Testis (tissue), 2 donors: ENCODE measurements at regions not wholly inside any gene's neighbourhood (a gene's known extent, or its start where the extent isn't known, plus 50 kb on each side); places are given as distances from the start of the nearest gene placed in this dataset.

ENCODE experiments used
- DNase-seq: peaks from one replicate; pipeline ENCODE4 v3.0.0-alpha.2; 2019
- H3K27ac ChIP-seq, 2 donors: fragments of 200-600 bp; sonication (generic); one replicate each; pipeline ENCODE4 v1.5.1; 2019
- H3K27me3 ChIP-seq: fragments of 200-600 bp; sonication (generic); one replicate; pipeline ENCODE4 v1.5.1; 2019
- H3K36me3 ChIP-seq: fragments of 200-600 bp; sonication (generic); one replicate; pipeline ENCODE4 v1.5.1; 2017; ENCODE audit warnings: low read depth; ENCODE audit errors: missing control alignments
- H3K4me1 ChIP-seq: fragments of 200-600 bp; sonication (generic); one replicate; pipeline ENCODE4 v1.5.1; 2019
- H3K4me3 ChIP-seq, 2 donors: fragments of 200-600 bp; sonication (generic); one replicate each; pipeline ENCODE4 v1.5.1; 2017 to 2019
- H3K9me3 ChIP-seq: fragments of 200-600 bp; sonication (generic); one replicate; pipeline ENCODE4 v1.5.1; 2017
- POLR2A ChIP-seq: fragments of 450-650 bp; IDR thresholded peaks from one replicate; pipeline ENCODE4 v1.6.1; 2017; ENCODE audit warnings: antibody characterized with exemption, mild to moderate bottlenecking, moderate library complexity
- WGBS, 2 donors: methylation state at CpG; one replicate each; pipeline ENCODE4 v1.1.5; 2018; 5-methylcytosine and 5-hydroxymethylcytosine counted together
- intact Hi-C: fragments of 100-400 bp; cut with DNase I; formaldehyde crosslinking; loops from one replicate; pipeline ENCODE4 v1.15.1; 2023; ENCODE audit warnings: low total_unique reads
- TF ChIP-seq, protein P1 (sequence below), 3 experiments: fragments of 450-650 bp in 2 of 3; fragments of 200-600 bp in 1 of 3; sonication (generic) in 1 of 3; IDR thresholded peaks; one replicate each; pipeline ENCODE4 v1.5.1; 2016 to 2019; ENCODE audit warnings: antibody characterized with exemption in 3 of 3, mild to moderate bottlenecking in 2 of 3, moderate library complexity in 1 of 3

DNA sequence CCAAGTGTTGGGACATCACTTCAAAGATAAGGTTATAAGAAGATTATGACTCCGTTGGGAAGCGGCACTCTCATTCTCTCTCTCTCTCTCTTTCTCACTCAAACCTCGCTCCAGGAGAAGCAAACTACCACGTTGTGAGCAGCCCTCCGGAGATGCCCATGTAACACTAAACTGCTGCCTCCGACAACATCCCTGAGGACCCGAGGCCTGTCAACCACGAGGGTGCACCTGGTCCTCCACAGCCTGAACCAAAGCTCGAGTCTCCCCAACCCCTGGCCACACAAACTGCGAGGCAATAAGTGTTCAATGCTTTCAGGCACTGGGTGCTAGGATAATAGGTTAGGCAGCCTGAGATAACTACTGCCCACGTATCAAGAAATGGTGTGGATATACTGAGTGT, 654.5 kb upstream of the ID2 start:
- intact Hi-C loops, result no loop called here
- no peak overlapping the region for H3K4me3 ChIP-seq
- H3K27ac ChIP-seq, result no peak overlapping the region
- H3K9me3 ChIP-seq, result no peaks in the 10 kb centered on the region
- no peaks in the 10 kb centered on the region for H3K36me3 ChIP-seq
- H3K4me1 ChIP-seq, result no peaks in the 10 kb centered on the region
- DNase-seq, result no peak
- TF ChIP-seq POLR2A, result no peak
- TF ChIP-seq, protein P1, sequence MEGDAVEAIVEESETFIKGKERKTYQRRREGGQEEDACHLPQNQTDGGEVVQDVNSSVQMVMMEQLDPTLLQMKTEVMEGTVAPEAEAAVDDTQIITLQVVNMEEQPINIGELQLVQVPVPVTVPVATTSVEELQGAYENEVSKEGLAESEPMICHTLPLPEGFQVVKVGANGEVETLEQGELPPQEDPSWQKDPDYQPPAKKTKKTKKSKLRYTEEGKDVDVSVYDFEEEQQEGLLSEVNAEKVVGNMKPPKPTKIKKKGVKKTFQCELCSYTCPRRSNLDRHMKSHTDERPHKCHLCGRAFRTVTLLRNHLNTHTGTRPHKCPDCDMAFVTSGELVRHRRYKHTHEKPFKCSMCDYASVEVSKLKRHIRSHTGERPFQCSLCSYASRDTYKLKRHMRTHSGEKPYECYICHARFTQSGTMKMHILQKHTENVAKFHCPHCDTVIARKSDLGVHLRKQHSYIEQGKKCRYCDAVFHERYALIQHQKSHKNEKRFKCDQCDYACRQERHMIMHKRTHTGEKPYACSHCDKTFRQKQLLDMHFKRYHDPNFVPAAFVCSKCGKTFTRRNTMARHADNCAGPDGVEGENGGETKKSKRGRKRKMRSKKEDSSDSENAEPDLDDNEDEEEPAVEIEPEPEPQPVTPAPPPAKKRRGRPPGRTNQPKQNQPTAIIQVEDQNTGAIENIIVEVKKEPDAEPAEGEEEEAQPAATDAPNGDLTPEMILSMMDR (IDR thresholded peaks at IDR 0.05), result no peak
- H3K27me3 ChIP-seq, result no peaks in the 10 kb centered on the region
- 91 to 93% methylated on average over 11 of the region's 11 CpGs for WGBS, 2 donors

DNA sequence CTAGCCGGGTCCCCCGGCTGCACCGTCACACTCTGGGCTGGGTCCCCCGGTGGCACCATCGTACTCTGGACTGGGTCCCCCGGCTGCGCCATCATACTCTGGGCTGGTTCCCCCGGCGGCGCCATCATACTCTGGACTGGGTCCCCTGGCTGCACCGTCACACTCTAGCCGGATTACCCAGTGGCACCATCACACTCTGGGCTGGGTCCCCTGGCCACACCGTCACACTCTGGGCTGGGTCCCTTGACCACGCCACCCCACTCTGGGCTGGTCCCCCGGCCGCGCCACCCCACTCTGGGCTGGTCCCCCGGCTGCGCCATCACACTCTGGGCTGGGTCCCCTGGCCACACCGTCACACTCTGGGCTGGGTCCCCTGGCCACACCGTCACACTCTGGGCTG, 653.8 kb upstream of the ID2 start:
- Histone ChIP-seq H3K9me3 (no peaks in the 10 kb centered on the region), H3K36me3 (no peaks in the 10 kb centered on the region), H3K4me1 (no peaks in the 10 kb centered on the region), H3K4me3 (no peak overlapping the region), H3K27ac (no peak overlapping the region), H3K27me3 (no peaks in the 10 kb centered on the region)
- no peak for TF ChIP-seq POLR2A
- TF ChIP-seq, protein P1 (IDR thresholded peaks at IDR 0.05), result no peak
- intact Hi-C loops, result no loop called here
- DNase-seq, result no peak
- 93 to 95% methylated on average over 11 to 21 of the region's 21 CpGs for WGBS, 2 donors

DNA sequence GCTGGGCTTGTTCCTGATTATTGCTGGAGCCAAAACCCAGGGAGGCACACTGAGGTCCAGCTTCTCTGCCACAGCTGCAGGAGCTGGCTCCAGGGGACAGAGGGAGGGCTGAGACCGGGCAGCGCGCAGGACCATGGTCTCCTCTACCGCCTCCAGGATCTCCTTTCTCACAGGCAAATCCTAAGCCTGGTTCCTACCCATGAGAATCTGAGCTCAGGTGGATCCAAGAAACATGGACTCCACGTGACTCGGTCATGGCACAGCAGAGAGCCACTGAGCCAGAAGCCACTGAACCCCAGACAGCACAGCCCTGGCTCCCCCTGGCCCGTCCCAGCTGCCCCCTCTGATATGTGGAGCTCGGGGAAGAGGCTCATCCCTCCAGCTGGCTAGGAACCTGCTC, 653.4 kb upstream of the ID2 start:
- no peak for DNase-seq
- H3K36me3 ChIP-seq, result no peaks in the 10 kb centered on the region
- no peak overlapping the region for H3K4me3 ChIP-seq
- no peaks in the 10 kb centered on the region for H3K27me3 ChIP-seq
- WGBS, 2 donors, result 83 to 95% methylated on average over 7 to 8 of the region's 8 CpGs
- H3K4me1 ChIP-seq, result no peaks in the 10 kb centered on the region
- no peak for TF ChIP-seq POLR2A
- TF ChIP-seq, protein P1 (IDR thresholded peaks at IDR 0.05), result no peak
- H3K27ac ChIP-seq, result no peak overlapping the region
- intact Hi-C loops, result no loop called here
- no peaks in the 10 kb centered on the region for H3K9me3 ChIP-seq

DNA sequence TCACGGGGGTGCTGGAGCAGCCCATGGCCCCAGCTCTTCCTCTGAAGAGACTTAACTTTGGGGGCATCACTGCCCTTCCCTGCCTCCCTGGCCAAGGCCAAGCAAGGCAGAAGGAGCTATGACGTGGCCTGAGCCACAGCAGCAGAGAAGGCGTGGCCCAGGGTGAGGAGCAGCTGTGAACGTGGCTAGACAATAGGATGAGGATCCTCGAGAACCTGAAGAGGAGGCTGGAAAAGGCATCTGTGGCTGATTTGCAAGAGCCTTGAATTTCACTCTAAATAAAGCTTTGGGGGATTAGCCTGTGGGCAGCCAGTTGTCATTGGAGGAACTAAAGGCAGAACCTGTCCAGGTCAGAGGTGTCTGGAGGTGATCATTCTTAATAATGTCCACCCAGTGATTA, 652.9 kb upstream of the ID2 start:
- no peaks in the 10 kb centered on the region for H3K4me1 ChIP-seq
- intact Hi-C loops, result no loop called here
- DNase-seq, result no peak
- H3K4me3 ChIP-seq, result no peak overlapping the region
- no peak for TF ChIP-seq POLR2A
- TF ChIP-seq, protein P1 (IDR thresholded peaks at IDR 0.05), result no peak
- no peaks in the 10 kb centered on the region for H3K9me3 ChIP-seq
- no peaks in the 10 kb centered on the region for H3K36me3 ChIP-seq
- no peak overlapping the region for H3K27ac ChIP-seq
- 82 to 89% methylated on average over 5 of the region's 5 CpGs for WGBS, 2 donors
- no peaks in the 10 kb centered on the region for H3K27me3 ChIP-seq

DNA sequence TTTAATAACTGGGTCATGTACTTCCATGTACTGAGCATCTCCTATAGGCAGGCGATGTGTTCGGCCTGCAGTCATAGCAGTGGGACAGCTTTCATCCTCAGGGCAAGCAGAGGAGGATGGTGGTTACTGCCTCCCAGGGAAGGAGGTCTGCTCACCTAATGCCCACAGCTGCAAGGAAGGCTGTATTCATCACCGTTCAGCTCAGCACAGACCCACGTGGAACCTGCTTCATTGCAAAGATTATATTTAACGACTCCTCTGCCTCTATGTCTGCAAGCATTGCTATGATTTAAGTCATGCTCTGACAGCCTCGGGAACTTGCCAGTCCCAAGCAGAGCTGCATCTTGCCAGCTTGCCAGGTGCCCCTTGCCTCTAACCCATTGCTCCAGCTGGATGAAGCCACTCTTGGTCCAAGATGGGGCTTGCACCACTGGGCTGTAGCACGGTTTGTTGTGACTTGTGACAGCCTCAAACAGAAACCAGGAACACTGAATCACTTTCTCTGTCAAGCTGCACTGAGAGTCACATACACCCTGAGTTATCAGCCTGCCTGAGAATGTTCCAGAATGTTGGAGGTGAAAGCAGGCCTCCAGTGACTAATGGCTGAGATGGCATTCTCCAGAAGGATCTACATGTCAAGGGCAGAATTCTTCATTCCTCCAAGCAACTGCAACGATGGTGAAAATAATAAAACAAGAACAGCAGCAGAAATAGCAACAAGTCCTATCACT, 651.1 kb upstream of the ID2 start:
- intact Hi-C loops, result no loop called here
- no peak for DNase-seq
- H3K27ac ChIP-seq, result no peak overlapping the region
- no peaks in the 10 kb centered on the region for H3K4me1 ChIP-seq
- no peak for TF ChIP-seq POLR2A
- TF ChIP-seq, protein P1 (IDR thresholded peaks at IDR 0.05), result no peak
- WGBS, 2 donors, result 65 to 72% methylated on average over 7 to 8 of the region's 8 CpGs
- H3K9me3 ChIP-seq, result no peaks in the 10 kb centered on the region
- H3K4me3 ChIP-seq, result no peak overlapping the region
- H3K27me3 ChIP-seq, result no peaks in the 10 kb centered on the region
- H3K36me3 ChIP-seq, result no peaks in the 10 kb centered on the region
